ENCODE measurements at regions not wholly inside any gene's neighbourhood (a gene's known extent, or its start where the extent isn't known, plus 50 kb on each side); places are given as distances from the start of the nearest gene placed in this dataset.

GRCh38 chr2:60699617-60700016 lies 56.5 kb upstream of the PAPOLG start:
- Histone ChIP-seq H3K36me3 (ENCODE audit: control insufficient read depth, insufficient read depth, low read length) (no peaks in the 10 kb centered on the region), H3K4me3 (ENCODE audit: low read depth in 2 of 2, low read length in 2 of 2) (no peak overlapping the region), H3K4me1 (ENCODE audit: control insufficient read depth, insufficient read depth, low read length) (no peaks in the 10 kb centered on the region), H3K27me3 (ENCODE audit: control insufficient read depth, insufficient read depth, low read length) (peaks cover 2% of the 10 kb centered on the region; the same call in 1 of the 2 replicates), H3K9me3 (ENCODE audit: control insufficient read depth, insufficient read depth, low read depth, low read length) (no peaks in the 10 kb centered on the region), H3K27ac (ENCODE audit: low read length) (no peak overlapping the region)
- in situ Hi-C loops (cut with HindIII; ENCODE audit: low pct_unique_long_range_greater_than_20kb, low sequenced_read_pairs) (no loop called here), intact Hi-C loops (cut with micrococcal nuclease; ENCODE audit: unreplicated experiment) (loop anchor here (10.0 kb wide), 1 partner anchor 85 kb away; no protein-coding TSS in a partner anchor)
- no TSS peak for BruUV-seq (replicated peaks)
- DNase-seq (ENCODE audit: low read depth, low spot score): no peak
- ATAC-seq: no peak
- ChIA-PET POLR2A (no interaction called here), CTCF (no interaction called here)
- TF ChIP-seq SIN3A (IDR thresholded peaks at IDR 0.05; ENCODE audit: borderline replicate concordance, insufficient read depth, low read depth, low read length) (no peak), TCF7L2 (IDR thresholded peaks at IDR 0.05; ENCODE audit: low read depth, low read length) (no peak)

GRCh38 chr2:60706021-60706420 lies 50.0 kb upstream of the PAPOLG start:
- H3K9me3 ChIP-seq (ENCODE audit: control insufficient read depth, insufficient read depth, low read depth, low read length): no peaks in the 10 kb centered on the region
- in situ Hi-C loops (cut with HindIII; ENCODE audit: low pct_unique_long_range_greater_than_20kb, low sequenced_read_pairs) (no loop called here), intact Hi-C loops (cut with micrococcal nuclease; ENCODE audit: unreplicated experiment) (loop anchor here (2.0 to 10.0 kb wide), 2 partner anchors 79 to 293 kb away; no protein-coding TSS in a partner anchor)
- ChIA-PET POLR2A (no interaction called here), CTCF (interaction anchor here (0.6 to 0.7 kb wide), 2 partner anchors 44 to 301 kb away, joined by 3 to 6 read pairs; no protein-coding TSS in a partner anchor)
- no peaks in the 10 kb centered on the region for H3K36me3 ChIP-seq (ENCODE audit: control insufficient read depth, insufficient read depth, low read length)
- TF ChIP-seq POLR2AphosphoS5 (IDR thresholded peaks at IDR 0.05; ENCODE audit: low read depth, low read length): no peak
- TF ChIP-seq, protein P1, sequence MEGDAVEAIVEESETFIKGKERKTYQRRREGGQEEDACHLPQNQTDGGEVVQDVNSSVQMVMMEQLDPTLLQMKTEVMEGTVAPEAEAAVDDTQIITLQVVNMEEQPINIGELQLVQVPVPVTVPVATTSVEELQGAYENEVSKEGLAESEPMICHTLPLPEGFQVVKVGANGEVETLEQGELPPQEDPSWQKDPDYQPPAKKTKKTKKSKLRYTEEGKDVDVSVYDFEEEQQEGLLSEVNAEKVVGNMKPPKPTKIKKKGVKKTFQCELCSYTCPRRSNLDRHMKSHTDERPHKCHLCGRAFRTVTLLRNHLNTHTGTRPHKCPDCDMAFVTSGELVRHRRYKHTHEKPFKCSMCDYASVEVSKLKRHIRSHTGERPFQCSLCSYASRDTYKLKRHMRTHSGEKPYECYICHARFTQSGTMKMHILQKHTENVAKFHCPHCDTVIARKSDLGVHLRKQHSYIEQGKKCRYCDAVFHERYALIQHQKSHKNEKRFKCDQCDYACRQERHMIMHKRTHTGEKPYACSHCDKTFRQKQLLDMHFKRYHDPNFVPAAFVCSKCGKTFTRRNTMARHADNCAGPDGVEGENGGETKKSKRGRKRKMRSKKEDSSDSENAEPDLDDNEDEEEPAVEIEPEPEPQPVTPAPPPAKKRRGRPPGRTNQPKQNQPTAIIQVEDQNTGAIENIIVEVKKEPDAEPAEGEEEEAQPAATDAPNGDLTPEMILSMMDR (IDR thresholded peaks at IDR 0.05): no peak
- TF ChIP-seq, protein P2, sequence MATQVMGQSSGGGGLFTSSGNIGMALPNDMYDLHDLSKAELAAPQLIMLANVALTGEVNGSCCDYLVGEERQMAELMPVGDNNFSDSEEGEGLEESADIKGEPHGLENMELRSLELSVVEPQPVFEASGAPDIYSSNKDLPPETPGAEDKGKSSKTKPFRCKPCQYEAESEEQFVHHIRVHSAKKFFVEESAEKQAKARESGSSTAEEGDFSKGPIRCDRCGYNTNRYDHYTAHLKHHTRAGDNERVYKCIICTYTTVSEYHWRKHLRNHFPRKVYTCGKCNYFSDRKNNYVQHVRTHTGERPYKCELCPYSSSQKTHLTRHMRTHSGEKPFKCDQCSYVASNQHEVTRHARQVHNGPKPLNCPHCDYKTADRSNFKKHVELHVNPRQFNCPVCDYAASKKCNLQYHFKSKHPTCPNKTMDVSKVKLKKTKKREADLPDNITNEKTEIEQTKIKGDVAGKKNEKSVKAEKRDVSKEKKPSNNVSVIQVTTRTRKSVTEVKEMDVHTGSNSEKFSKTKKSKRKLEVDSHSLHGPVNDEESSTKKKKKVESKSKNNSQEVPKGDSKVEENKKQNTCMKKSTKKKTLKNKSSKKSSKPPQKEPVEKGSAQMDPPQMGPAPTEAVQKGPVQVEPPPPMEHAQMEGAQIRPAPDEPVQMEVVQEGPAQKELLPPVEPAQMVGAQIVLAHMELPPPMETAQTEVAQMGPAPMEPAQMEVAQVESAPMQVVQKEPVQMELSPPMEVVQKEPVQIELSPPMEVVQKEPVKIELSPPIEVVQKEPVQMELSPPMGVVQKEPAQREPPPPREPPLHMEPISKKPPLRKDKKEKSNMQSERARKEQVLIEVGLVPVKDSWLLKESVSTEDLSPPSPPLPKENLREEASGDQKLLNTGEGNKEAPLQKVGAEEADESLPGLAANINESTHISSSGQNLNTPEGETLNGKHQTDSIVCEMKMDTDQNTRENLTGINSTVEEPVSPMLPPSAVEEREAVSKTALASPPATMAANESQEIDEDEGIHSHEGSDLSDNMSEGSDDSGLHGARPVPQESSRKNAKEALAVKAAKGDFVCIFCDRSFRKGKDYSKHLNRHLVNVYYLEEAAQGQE (IDR thresholded peaks at IDR 0.05; ENCODE audit: insufficient read depth in 1 of 2, low read depth in 2 of 2, low read length in 1 of 2): no peak
- no peak for TF ChIP-seq SIN3A (IDR thresholded peaks at IDR 0.05; ENCODE audit: borderline replicate concordance, insufficient read depth, low read depth, low read length)
- TF ChIP-seq TCF7L2 (IDR thresholded peaks at IDR 0.05; ENCODE audit: low read depth, low read length): no peak
- no peak for DNase-seq (ENCODE audit: low read depth, low spot score)
- no peak overlapping the region for H3K4me3 ChIP-seq (ENCODE audit: low read depth in 2 of 2, low read length in 2 of 2)
- H3K27ac ChIP-seq (ENCODE audit: low read length): no peak overlapping the region
- H3K4me1 ChIP-seq (ENCODE audit: control insufficient read depth, insufficient read depth, low read length): no peaks in the 10 kb centered on the region
- H3K27me3 ChIP-seq (ENCODE audit: control insufficient read depth, insufficient read depth, low read length): no peaks in the 10 kb centered on the region
- no peak for ATAC-seq
- no TSS peak for BruUV-seq (replicated peaks)
